HepG2 (cell line): ENCODE measurements at regions not wholly inside any gene's neighbourhood (a gene's known extent, or its start where the extent isn't known, plus 50 kb on each side); places are given as distances from the start of the nearest gene placed in this dataset.

Experiments used
- CBX5 ChIP-seq: sonication (generic); formaldehyde crosslinking; IDR thresholded peaks from 2 replicates; pipeline ENCODE4 v1.4.0; 2020; ENCODE audit warnings: missing genetic modification reagents, borderline replicate concordance
- HDAC2 ChIP-seq: sonication (generic); formaldehyde crosslinking; IDR thresholded peaks from 2 replicates; pipeline ENCODE4 v1.4.0; 2020; ENCODE audit warnings: missing genetic modification reagents
- MAFK ChIP-seq, 2 experiments: IDR thresholded peaks in 1 of 2; conservative IDR thresholded peaks in 1 of 2; 2 replicates each; pipeline ENCODE4 v1.6.1; 2011; ENCODE audit warnings: improper control_type of control experiment in 2 of 2, low read length in 2 of 2
- ZNF101 ChIP-seq: sonication (generic); formaldehyde crosslinking; IDR thresholded peaks from 2 replicates; pipeline ENCODE4 v1.4.0; 2020; ENCODE audit warnings: mild to moderate bottlenecking, low read depth, missing genetic modification reagents, borderline replicate concordance
- ZNF879 ChIP-seq: sonication (generic); formaldehyde crosslinking; IDR thresholded peaks from 2 replicates; pipeline ENCODE4 v1.8.1; 2023; ENCODE audit warnings: missing genetic modification reagents
- TF ChIP-seq, protein P1 (sequence below): sonication (generic); formaldehyde crosslinking; IDR thresholded peaks from 2 replicates; pipeline ENCODE4 v1.4.0; 2020; ENCODE audit warnings: missing genetic modification reagents
- TF ChIP-seq, protein P2 (sequence below): sonication (generic); formaldehyde crosslinking; IDR thresholded peaks from 2 replicates; pipeline ENCODE4 v1.5.0; 2020; ENCODE audit warnings: mild to moderate bottlenecking, missing genetic modification reagents, moderate library complexity

DNA sequence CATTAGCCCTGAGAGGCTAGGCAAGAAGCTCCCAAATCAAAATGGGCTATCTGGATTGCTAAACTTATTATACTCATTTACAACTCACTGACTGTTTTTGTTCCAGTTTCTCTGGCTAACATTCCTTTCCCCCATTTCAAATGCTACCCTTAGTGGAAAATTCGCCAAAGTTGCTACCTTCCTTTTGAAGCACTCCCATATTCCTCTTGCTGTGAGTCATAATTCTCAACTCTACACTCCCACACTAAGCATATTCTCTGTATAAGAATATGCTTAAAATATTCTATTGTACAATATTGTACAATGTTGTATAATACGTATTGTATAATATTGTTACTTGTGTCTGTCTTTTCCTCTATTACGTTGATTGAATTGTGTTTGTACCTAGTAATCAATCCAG is 398.6 kb downstream of the PYDC2 start:
- TF ChIP-seq CBX5 (no peak), ZNF101 (CRISPR knock-in tag) (no peak), MAFK (conservative IDR thresholded peaks at IDR 0.05 in 1 of 2, IDR thresholded peaks at IDR 0.05 in 1 of 2; ENCODE audit: low read length in 2 of 2) (no peak), HDAC2 (CRISPR knock-in tag) (no peak), ZNF879 (no peak)
- TF ChIP-seq, protein P1, sequence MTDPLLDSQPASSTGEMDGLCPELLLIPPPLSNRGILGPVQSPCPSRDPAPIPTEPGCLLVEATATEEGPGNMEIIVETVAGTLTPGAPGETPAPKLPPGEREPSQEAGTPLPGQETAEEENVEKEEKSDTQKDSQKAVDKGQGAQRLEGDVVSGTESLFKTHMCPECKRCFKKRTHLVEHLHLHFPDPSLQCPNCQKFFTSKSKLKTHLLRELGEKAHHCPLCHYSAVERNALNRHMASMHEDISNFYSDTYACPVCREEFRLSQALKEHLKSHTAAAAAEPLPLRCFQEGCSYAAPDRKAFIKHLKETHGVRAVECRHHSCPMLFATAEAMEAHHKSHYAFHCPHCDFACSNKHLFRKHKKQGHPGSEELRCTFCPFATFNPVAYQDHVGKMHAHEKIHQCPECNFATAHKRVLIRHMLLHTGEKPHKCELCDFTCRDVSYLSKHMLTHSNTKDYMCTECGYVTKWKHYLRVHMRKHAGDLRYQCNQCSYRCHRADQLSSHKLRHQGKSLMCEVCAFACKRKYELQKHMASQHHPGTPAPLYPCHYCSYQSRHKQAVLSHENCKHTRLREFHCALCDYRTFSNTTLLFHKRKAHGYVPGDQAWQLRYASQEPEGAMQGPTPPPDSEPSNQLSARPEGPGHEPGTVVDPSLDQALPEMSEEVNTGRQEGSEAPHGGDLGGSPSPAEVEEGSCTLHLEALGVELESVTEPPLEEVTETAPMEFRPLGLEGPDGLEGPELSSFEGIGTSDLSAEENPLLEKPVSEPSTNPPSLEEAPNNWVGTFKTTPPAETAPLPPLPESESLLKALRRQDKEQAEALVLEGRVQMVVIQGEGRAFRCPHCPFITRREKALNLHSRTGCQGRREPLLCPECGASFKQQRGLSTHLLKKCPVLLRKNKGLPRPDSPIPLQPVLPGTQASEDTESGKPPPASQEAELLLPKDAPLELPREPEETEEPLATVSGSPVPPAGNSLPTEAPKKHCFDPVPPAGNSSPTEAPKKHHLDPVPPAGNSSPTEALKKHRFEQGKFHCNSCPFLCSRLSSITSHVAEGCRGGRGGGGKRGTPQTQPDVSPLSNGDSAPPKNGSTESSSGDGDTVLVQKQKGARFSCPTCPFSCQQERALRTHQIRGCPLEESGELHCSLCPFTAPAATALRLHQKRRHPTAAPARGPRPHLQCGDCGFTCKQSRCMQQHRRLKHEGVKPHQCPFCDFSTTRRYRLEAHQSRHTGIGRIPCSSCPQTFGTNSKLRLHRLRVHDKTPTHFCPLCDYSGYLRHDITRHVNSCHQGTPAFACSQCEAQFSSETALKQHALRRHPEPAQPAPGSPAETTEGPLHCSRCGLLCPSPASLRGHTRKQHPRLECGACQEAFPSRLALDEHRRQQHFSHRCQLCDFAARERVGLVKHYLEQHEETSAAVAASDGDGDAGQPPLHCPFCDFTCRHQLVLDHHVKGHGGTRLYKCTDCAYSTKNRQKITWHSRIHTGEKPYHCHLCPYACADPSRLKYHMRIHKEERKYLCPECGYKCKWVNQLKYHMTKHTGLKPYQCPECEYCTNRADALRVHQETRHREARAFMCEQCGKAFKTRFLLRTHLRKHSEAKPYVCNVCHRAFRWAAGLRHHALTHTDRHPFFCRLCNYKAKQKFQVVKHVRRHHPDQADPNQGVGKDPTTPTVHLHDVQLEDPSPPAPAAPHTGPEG (CRISPR knock-in tag), result no peak
- TF ChIP-seq, protein P2, sequence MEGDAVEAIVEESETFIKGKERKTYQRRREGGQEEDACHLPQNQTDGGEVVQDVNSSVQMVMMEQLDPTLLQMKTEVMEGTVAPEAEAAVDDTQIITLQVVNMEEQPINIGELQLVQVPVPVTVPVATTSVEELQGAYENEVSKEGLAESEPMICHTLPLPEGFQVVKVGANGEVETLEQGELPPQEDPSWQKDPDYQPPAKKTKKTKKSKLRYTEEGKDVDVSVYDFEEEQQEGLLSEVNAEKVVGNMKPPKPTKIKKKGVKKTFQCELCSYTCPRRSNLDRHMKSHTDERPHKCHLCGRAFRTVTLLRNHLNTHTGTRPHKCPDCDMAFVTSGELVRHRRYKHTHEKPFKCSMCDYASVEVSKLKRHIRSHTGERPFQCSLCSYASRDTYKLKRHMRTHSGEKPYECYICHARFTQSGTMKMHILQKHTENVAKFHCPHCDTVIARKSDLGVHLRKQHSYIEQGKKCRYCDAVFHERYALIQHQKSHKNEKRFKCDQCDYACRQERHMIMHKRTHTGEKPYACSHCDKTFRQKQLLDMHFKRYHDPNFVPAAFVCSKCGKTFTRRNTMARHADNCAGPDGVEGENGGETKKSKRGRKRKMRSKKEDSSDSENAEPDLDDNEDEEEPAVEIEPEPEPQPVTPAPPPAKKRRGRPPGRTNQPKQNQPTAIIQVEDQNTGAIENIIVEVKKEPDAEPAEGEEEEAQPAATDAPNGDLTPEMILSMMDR (CRISPR knock-in tag), result no peak
